Keratinocyte (primary cell): ENCODE measurements at regions not wholly inside any gene's neighbourhood (a gene's known extent, or its start where the extent isn't known, plus 50 kb on each side); places are given as distances from the start of the nearest gene placed in this dataset.

ENCODE experiments used
- DNase-seq: peaks from one replicate; pipeline ENCODE4 v3.0.0-alpha.2; 2011; ENCODE audit warnings: low read depth, missing footprints, low spot score
- FAIRE-seq: peaks from 2 replicates; lab custom pipeline; 2011; peaks lifted over from hg19 to GRCh38; lab: Jason Lieb, UNC
- H2AFZ ChIP-seq: 2 replicates; pipeline ENCODE4 v1.6.0; 2012; ENCODE audit warnings: low read length, control low read depth, inconsistent platforms; ENCODE audit not compliant: control insufficient read depth
- H3K27ac ChIP-seq: 2 replicates; pipeline ENCODE4 v1.5.1; 2011; ENCODE audit warnings: low read length; ENCODE audit not compliant: control insufficient read depth, insufficient read depth
- H3K27me3 ChIP-seq: 3 replicates; pipeline ENCODE4 v1.6.0; 2011; ENCODE audit warnings: low read length; ENCODE audit not compliant: control insufficient read depth, insufficient read depth; ENCODE audit errors: extremely low read depth
- H3K36me3 ChIP-seq, 2 experiments: 2 replicates in 1 of 2; 3 replicates in 1 of 2; pipeline ENCODE4 v1.5.1; 2011; ENCODE audit warnings: low read length in 2 of 2, mild to moderate bottlenecking in 1 of 2; ENCODE audit not compliant: control insufficient read depth in 2 of 2, insufficient read depth in 2 of 2; ENCODE audit errors: extremely low read depth in 1 of 2
- H3K4me1 ChIP-seq: 3 replicates; pipeline ENCODE4 v1.5.1; 2011; ENCODE audit warnings: low read length; ENCODE audit not compliant: control insufficient read depth, insufficient read depth; ENCODE audit errors: extremely low read depth
- H3K4me2 ChIP-seq: 3 replicates; pipeline ENCODE4 v1.6.0; 2011; ENCODE audit warnings: low read depth, low read length; ENCODE audit not compliant: control insufficient read depth, insufficient read depth; ENCODE audit errors: extremely low read depth
- H3K4me3 ChIP-seq, 3 experiments: fragments of 200-600 bp in 1 of 3; sonication (generic) in 1 of 3; 2 replicates in 2 of 3; 3 replicates in 1 of 3; pipeline ENCODE4 v1.5.1; 2011 to 2016; ENCODE audit warnings: low read length in 3 of 3, mild to moderate bottlenecking in 3 of 3, control low read depth in 2 of 3, inconsistent platforms in 1 of 3, low read depth in 1 of 3, mixed read lengths in 1 of 3, mixed run types in 1 of 3, moderate library complexity in 1 of 3; ENCODE audit not compliant: control insufficient read depth in 2 of 3, insufficient read depth in 2 of 3; ENCODE audit errors: extremely low read depth in 1 of 3
- H3K79me2 ChIP-seq: 2 replicates; pipeline ENCODE4 v1.6.0; 2012; ENCODE audit warnings: low read length; ENCODE audit not compliant: control insufficient read depth, insufficient read depth
- H3K9ac ChIP-seq: 3 replicates; pipeline ENCODE4 v1.6.0; 2011; ENCODE audit warnings: low read length; ENCODE audit not compliant: control insufficient read depth, insufficient read depth; ENCODE audit errors: extremely low read depth
- H3K9me1 ChIP-seq: 3 replicates; pipeline ENCODE4 v1.6.0; 2011; ENCODE audit warnings: low read length; ENCODE audit not compliant: control insufficient read depth, insufficient read depth; ENCODE audit errors: extremely low read depth
- H3K9me3 ChIP-seq: 2 replicates; pipeline ENCODE4 v1.5.1; 2012; ENCODE audit warnings: low read depth, low read length; ENCODE audit not compliant: control insufficient read depth
- H4K20me1 ChIP-seq: 3 replicates; pipeline ENCODE4 v1.6.0; 2011; ENCODE audit warnings: low read length; ENCODE audit not compliant: control insufficient read depth, insufficient read depth; ENCODE audit errors: extremely low read depth
- CTCF ChIP-seq, 3 experiments: IDR thresholded peaks in 1 of 3; conservative IDR thresholded peaks in 1 of 3; optimal IDR thresholded peaks in 1 of 3; 2 replicates in 2 of 3; 3 replicates in 1 of 3; pipeline versions ENCODE3 to v1.5.1; 2011; ENCODE audit warnings: low read length in 3 of 3, mild to moderate bottlenecking in 3 of 3, moderate library complexity in 2 of 3, control low read depth in 1 of 3, inconsistent platforms in 1 of 3; ENCODE audit not compliant: insufficient read depth in 2 of 3; ENCODE audit errors: extremely low read depth in 1 of 3
- EZH2 ChIP-seq: IDR thresholded peaks from one replicate; pipeline ENCODE4 v1.6.1; 2012; ENCODE audit warnings: inconsistent platforms, mild to moderate bottlenecking, low read length, moderate library complexity
- dilution Hi-C: fragments of 300-500 bp; cut with MboI; formaldehyde crosslinking; loops from one replicate; pipeline ENCODE4 v1.7.0; 2020; ENCODE audit warnings: low sequenced_read_pairs; ENCODE audit not compliant: extremely low pct_ligation_motif_present

- H3K9me1 ChIP-seq: no peaks in the 10 kb centered on the region
- DNase-seq: no peak
- no peaks in the 10 kb centered on the region for H4K20me1 ChIP-seq
- TF ChIP-seq EZH2 (no peak), CTCF (optimal IDR thresholded peaks at IDR 0.05 in 1 of 3, IDR thresholded peaks at IDR 0.05 in 1 of 3, conservative IDR thresholded peaks at IDR 0.05 in 1 of 3; ENCODE audit: extremely low read depth in 1 of 3, insufficient read depth in 2 of 3, low read length in 3 of 3) (no peak)
- no peak for FAIRE-seq
- H3K27ac ChIP-seq: no peak overlapping the region
- dilution Hi-C loops: no loop called here
- no peak overlapping the region for H3K4me3 ChIP-seq
- peaks cover 16% of the 10 kb centered on the region for H3K4me1 ChIP-seq
- no peaks in the 10 kb centered on the region for H3K27me3 ChIP-seq
- H2AFZ ChIP-seq: no peak overlapping the region
- H3K9ac ChIP-seq: no peak overlapping the region
- H3K36me3 ChIP-seq: peaks cover 29 to 34% of the 10 kb centered on the region in 2 experiments
- no peaks in the 10 kb centered on the region for H3K9me3 ChIP-seq
- no peak overlapping the region for H3K4me2 ChIP-seq
- no peaks in the 10 kb centered on the region for H3K79me2 ChIP-seq
These were observed 70.2 kb upstream of the SLC4A11 start for GRCh38 chr20:3309226-3309625.

- TF ChIP-seq EZH2 (no peak), CTCF (optimal IDR thresholded peaks at IDR 0.05 in 1 of 3, IDR thresholded peaks at IDR 0.05 in 1 of 3, conservative IDR thresholded peaks at IDR 0.05 in 1 of 3; ENCODE audit: extremely low read depth in 1 of 3, insufficient read depth in 2 of 3, low read length in 3 of 3) (no peak)
- Histone ChIP-seq H3K27me3 (no peaks in the 10 kb centered on the region), H3K9me3 (no peaks in the 10 kb centered on the region), H3K9ac (no peak overlapping the region), H3K27ac (no peak overlapping the region), H4K20me1 (no peaks in the 10 kb centered on the region), H3K79me2 (no peaks in the 10 kb centered on the region), H3K4me2 (no peak overlapping the region), H3K9me1 (no peaks in the 10 kb centered on the region), H2AFZ (no peak overlapping the region), H3K4me1 (peaks cover 4% of the 10 kb centered on the region), H3K36me3 (peaks cover 36 to 39% of the 10 kb centered on the region in 2 experiments), H3K4me3 (no peak overlapping the region)
- FAIRE-seq (no peak), DNase-seq (no peak)
- dilution Hi-C loops: no loop called here
These were observed 68.7 kb upstream of the SLC4A11 start for GRCh38 chr20:3307725-3308124.
